ENCODE measurements at regions not wholly inside any gene's neighbourhood (a gene's known extent, or its start where the extent isn't known, plus 50 kb on each side); places are given as distances from the start of the nearest gene placed in this dataset.

DNA sequence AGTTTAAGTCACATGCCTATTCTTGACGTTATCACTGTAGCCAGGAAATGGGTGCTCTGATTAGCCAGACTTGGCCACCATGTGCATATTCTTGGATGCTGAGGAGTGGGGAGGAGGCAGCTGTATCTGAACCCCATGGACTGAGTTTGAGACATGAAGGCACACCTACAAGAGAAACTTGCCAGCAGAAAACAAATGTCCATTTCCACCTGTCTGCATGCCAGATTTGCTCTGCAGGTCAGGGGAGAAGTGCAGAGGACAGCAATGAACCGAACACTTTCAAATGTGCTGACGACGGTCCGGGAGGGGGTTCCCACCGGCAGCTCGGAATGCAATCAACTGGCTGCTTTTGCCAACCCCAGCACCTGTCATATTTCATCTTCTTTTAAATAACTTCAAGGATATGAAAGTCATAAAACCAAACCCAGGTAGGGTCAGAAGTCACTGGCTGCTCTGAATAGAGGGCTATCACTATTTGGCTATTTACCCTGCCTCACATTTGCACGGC lies 287.8 kb upstream of the N4BP1 start:
- TF ChIP-seq POLR2A (IDR thresholded peaks at IDR 0.05): no peak
- TF ChIP-seq, protein P1, sequence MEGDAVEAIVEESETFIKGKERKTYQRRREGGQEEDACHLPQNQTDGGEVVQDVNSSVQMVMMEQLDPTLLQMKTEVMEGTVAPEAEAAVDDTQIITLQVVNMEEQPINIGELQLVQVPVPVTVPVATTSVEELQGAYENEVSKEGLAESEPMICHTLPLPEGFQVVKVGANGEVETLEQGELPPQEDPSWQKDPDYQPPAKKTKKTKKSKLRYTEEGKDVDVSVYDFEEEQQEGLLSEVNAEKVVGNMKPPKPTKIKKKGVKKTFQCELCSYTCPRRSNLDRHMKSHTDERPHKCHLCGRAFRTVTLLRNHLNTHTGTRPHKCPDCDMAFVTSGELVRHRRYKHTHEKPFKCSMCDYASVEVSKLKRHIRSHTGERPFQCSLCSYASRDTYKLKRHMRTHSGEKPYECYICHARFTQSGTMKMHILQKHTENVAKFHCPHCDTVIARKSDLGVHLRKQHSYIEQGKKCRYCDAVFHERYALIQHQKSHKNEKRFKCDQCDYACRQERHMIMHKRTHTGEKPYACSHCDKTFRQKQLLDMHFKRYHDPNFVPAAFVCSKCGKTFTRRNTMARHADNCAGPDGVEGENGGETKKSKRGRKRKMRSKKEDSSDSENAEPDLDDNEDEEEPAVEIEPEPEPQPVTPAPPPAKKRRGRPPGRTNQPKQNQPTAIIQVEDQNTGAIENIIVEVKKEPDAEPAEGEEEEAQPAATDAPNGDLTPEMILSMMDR (IDR thresholded peaks at IDR 0.05): no peak
- TF ChIP-seq POLR2AphosphoS5 (IDR thresholded peaks at IDR 0.05): no peak
- TF ChIP-seq EP300 (IDR thresholded peaks at IDR 0.05): no peak
